GM12878 (cell line): ENCODE measurements at regions not wholly inside any gene's neighbourhood (a gene's known extent, or its start where the extent isn't known, plus 50 kb on each side); places are given as distances from the start of the nearest gene placed in this dataset.

Experiments
- ATAC-seq: fragments of 200-7000 bp; cut with Tn5 transposase; 3 replicates; pipeline ENCODE4 v1.9.1; 2020; ENCODE audit warnings: mild to moderate bottlenecking, moderate library complexity
- BruUV-seq: library from RNA; stranded (reverse); fragments of 400-500 nt; replicated peaks from 2 replicates; lab custom pipeline; 2021; lab: Mats Ljungman, UMichigan
- CTCF ChIA-PET: fragments of 300-600 bp; sonication (Branson Sonifier 250); formaldehyde crosslinking; extraction: SDS; loops from one replicate; lab custom pipeline; 2021; ENCODE audit warnings: inconsistent platforms; lab: Yijun Ruan, JAX
- POLR2A ChIA-PET: fragments of 350-600 bp; formaldehyde crosslinking; extraction: SDS; loops from one replicate; lab custom pipeline; 2021; ENCODE audit warnings: inconsistent platforms; lab: Charles Lee
- RAD21 ChIA-PET: fragments of 300-600 bp; sonication (Branson Sonifier 250); formaldehyde crosslinking; loops from one replicate; lab custom pipeline; 2023; ENCODE audit warnings: antibody characterized with exemption; ENCODE audit not compliant: unreplicated experiment; lab: Charles Lee
- SMC1A ChIA-PET: fragments of 300-600 bp; sonication (Branson Sonifier 250); formaldehyde crosslinking; loops from one replicate; lab custom pipeline; 2023; ENCODE audit not compliant: unreplicated experiment, uncharacterized antibody; lab: Charles Lee
- DNase-seq: peaks from one replicate; pipeline ENCODE4 v3.0.0-alpha.2; 2011; ENCODE audit warnings: low read depth, low spot score
- FAIRE-seq: peaks from 3 replicates; lab custom pipeline; 2011; peaks lifted over from hg19 to GRCh38; lab: Jason Lieb, UNC
- H2AFZ ChIP-seq: 2 replicates; pipeline ENCODE4 v1.6.0; 2011; ENCODE audit warnings: low read depth, low read length, control low read depth; ENCODE audit not compliant: control insufficient read depth
- H3K27ac ChIP-seq: 2 replicates; pipeline ENCODE4 v1.5.1; 2011; ENCODE audit warnings: control low read depth; ENCODE audit not compliant: control insufficient read depth, insufficient read depth
- H3K27me3 ChIP-seq, 2 experiments: replicated peaks in 1 of 2; 2 replicates each; pipeline versions ENCODE4 v1.6.0 to v1.6.1; 2011; ENCODE audit warnings: low read length in 1 of 2; ENCODE audit not compliant: control insufficient read depth in 2 of 2, insufficient read depth in 2 of 2
- H3K36me3 ChIP-seq, 2 experiments: 2 replicates each; pipeline ENCODE4 v1.5.1; 2011; ENCODE audit warnings: low read length in 1 of 2; ENCODE audit not compliant: control insufficient read depth in 2 of 2, insufficient read depth in 2 of 2
- H3K4me1 ChIP-seq: 2 replicates; pipeline ENCODE4 v1.6.1; 2011; ENCODE audit warnings: mild to moderate bottlenecking, low read length, moderate library complexity, mixed read lengths; ENCODE audit not compliant: control insufficient read depth, insufficient read depth
- H3K4me2 ChIP-seq: 2 replicates; pipeline ENCODE4 v1.6.0; 2011; ENCODE audit warnings: control low read depth; ENCODE audit not compliant: control insufficient read depth, insufficient read depth
- H3K4me3 ChIP-seq: fragments of 200-600 bp; sonication (generic); 2 replicates; pipeline ENCODE4 v1.5.1; 2016
- H3K79me2 ChIP-seq: 2 replicates; pipeline ENCODE4 v1.6.0; 2011; ENCODE audit warnings: low read length; ENCODE audit not compliant: control insufficient read depth, insufficient read depth
- H3K9ac ChIP-seq: 2 replicates; pipeline ENCODE4 v1.8.0; 2011; ENCODE audit warnings: low read length, control low read depth, mixed read lengths; ENCODE audit not compliant: control insufficient read depth, insufficient read depth
- H3K9me3 ChIP-seq: replicated peaks from 3 replicates; pipeline ENCODE4 v1.5.1; 2011; ENCODE audit warnings: mild to moderate bottlenecking, low read length; ENCODE audit not compliant: control insufficient read depth, insufficient read depth
- H4K20me1 ChIP-seq: 2 replicates; pipeline ENCODE4 v1.6.0; 2011; ENCODE audit not compliant: control insufficient read depth, insufficient read depth
- CEBPB ChIP-seq, 2 experiments: fragments of 150-350 bp in 1 of 2; IDR thresholded peaks; 2 replicates each; pipeline ENCODE4 v1.6.1; 2012 to 2014; ENCODE audit warnings: low read depth in 2 of 2, low read length in 2 of 2, borderline replicate concordance in 1 of 2, inconsistent platforms in 1 of 2
- CEBPZ ChIP-seq: fragments of 150-350 bp; IDR thresholded peaks from 2 replicates; pipeline ENCODE4 v1.6.1; 2016; ENCODE audit warnings: low read depth, low read length
- E4F1 ChIP-seq: fragments of 450-650 bp; IDR thresholded peaks from 2 replicates; pipeline ENCODE4 v1.6.1; 2018; ENCODE audit warnings: borderline replicate concordance, mild to moderate bottlenecking; ENCODE audit not compliant: partially characterized antibody
- EED ChIP-seq: sonication (generic); IDR thresholded peaks from 2 replicates; pipeline ENCODE4 v1.6.1; 2016; ENCODE audit warnings: antibody characterized with exemption, low read depth
- JUND ChIP-seq: IDR thresholded peaks from 2 replicates; pipeline ENCODE4 v1.6.1; 2012; ENCODE audit warnings: low read depth, mild to moderate bottlenecking, low read length, improper control_type of control experiment, moderate library complexity
- KLF5 ChIP-seq: fragments of 450-650 bp; IDR thresholded peaks from 2 replicates; pipeline ENCODE4 v1.6.1; 2014; ENCODE audit warnings: mild to moderate bottlenecking; ENCODE audit not compliant: partially characterized antibody
- NFIC ChIP-seq: IDR thresholded peaks from 2 replicates; pipeline ENCODE4 v1.6.1; 2012; ENCODE audit warnings: low read depth, mild to moderate bottlenecking, inconsistent platforms, low read length, moderate library complexity
- ZNF217 ChIP-seq: fragments of 450-650 bp; IDR thresholded peaks from 2 replicates; pipeline ENCODE4 v1.6.1; 2017; ENCODE audit warnings: antibody characterized with exemption, mild to moderate bottlenecking
- WGBS: methylation state at CpG from one replicate; pipeline ENCODE4 v1.1.6; 2016; ENCODE audit warnings: low lambda C conversion rate; ENCODE audit not compliant: insufficient replicate concordance, insufficient coverage; ENCODE audit errors: missing lambda C conversion rate; 5-methylcytosine and 5-hydroxymethylcytosine counted together
- in situ Hi-C: fragments of 300-500 bp; cut with MboI; formaldehyde crosslinking; loops from 9 replicates; pipeline ENCODE4 v1.14.3; 2018; ENCODE audit warnings: mixed read lengths
- intact Hi-C: fragments of 100-400 bp; cut with micrococcal nuclease; formaldehyde crosslinking; loops from one replicate; pipeline ENCODE4 v1.14.2; 2022; ENCODE audit not compliant: unreplicated experiment

- Histone ChIP-seq H3K79me2 (no peaks in the 10 kb centered on the region), H3K27me3 (no peaks in the 10 kb centered on the region), H2AFZ (no peak overlapping the region), H3K9ac (no peak overlapping the region), H4K20me1 (no peaks in the 10 kb centered on the region), H3K4me1 (no peaks in the 10 kb centered on the region)
- ATAC-seq: no peak
- DNase-seq: no peak
- CTCF ChIA-PET: no interaction called here
- FAIRE-seq: no peak
- BruUV-seq: no TSS peak
- intact Hi-C loops: no loop called here
- WGBS: 0% methylated on average over 1 of the region's 1 CpG
- TF ChIP-seq EED: no peak
- no peak for TF ChIP-seq CEBPB (IDR thresholded peaks at IDR 0.05; ENCODE audit: borderline replicate concordance in 1 of 2, low read depth in 2 of 2, low read length in 2 of 2)
- no peak for TF ChIP-seq ZNF217
- TF ChIP-seq JUND: no peak
- TF ChIP-seq NFIC: no peak
- TF ChIP-seq KLF5: no peak
- TF ChIP-seq CEBPZ: no peak
- TF ChIP-seq E4F1: no peak
- TF ChIP-seq, all 136 proteins: peak for 0
- POLR2A ChIA-PET: no interaction called here
- no peaks in the 10 kb centered on the region for H3K9me3 ChIP-seq
- RAD21 ChIA-PET: no interaction called here
- SMC1A ChIA-PET: no interaction called here
- H3K36me3 ChIP-seq: no peaks in the 10 kb centered on the region
- no peak overlapping the region for H3K4me3 ChIP-seq
- H3K27ac ChIP-seq: no peak overlapping the region
- in situ Hi-C loops: no loop called here
- no peak overlapping the region for H3K4me2 ChIP-seq
Observed at GRCh38 chr14:37668646-37669045, 73.2 kb downstream of the TTC6 start.
